Ascending aorta (tissue), 2 donors: ENCODE measurements at regions not wholly inside any gene's neighbourhood (a gene's known extent, or its start where the extent isn't known, plus 50 kb on each side); places are given as distances from the start of the nearest gene placed in this dataset.

Experiments
- DNase-seq, 2 donors: peaks; one replicate each; pipeline ENCODE4 v3.0.0-alpha.2; 2019; ENCODE audit warnings: low spot score in 2 of 2
- H3K27ac ChIP-seq, 2 donors: fragments of 200-600 bp; sonication (generic); one replicate each; pipeline ENCODE4 v1.5.1; 2016 to 2017; ENCODE audit warnings: mild to moderate bottlenecking in 1 of 2
- H3K27me3 ChIP-seq: fragments of 200-600 bp; sonication (generic); one replicate; pipeline ENCODE4 v1.5.1; 2017
- H3K36me3 ChIP-seq, 2 donors: fragments of 200-600 bp; sonication (generic); one replicate each; pipeline ENCODE4 v1.5.1; 2016
- H3K4me1 ChIP-seq, 2 donors: fragments of 200-600 bp; sonication (generic); one replicate each; pipeline ENCODE4 v1.5.1; 2016 to 2017; ENCODE audit warnings: mild to moderate bottlenecking in 1 of 2
- H3K4me3 ChIP-seq, 2 donors: fragments of 200-600 bp; sonication (generic); one replicate each; pipeline ENCODE4 v1.5.1; 2016 to 2017; ENCODE audit warnings: mild to moderate bottlenecking in 1 of 2
- H3K9me3 ChIP-seq, 2 donors: fragments of 200-600 bp; sonication (generic); one replicate each; pipeline ENCODE4 v1.5.1; 2016
- CTCF ChIP-seq, 3 experiments: fragments of 200-600 bp in 2 of 3; fragments of 450-650 bp in 1 of 3; sonication (generic) in 2 of 3; IDR thresholded peaks; one replicate each; pipeline ENCODE4 v1.5.1; 2016 to 2019; ENCODE audit warnings: antibody characterized with exemption in 3 of 3, mild to moderate bottlenecking in 1 of 3, moderate library complexity in 1 of 3
- intact Hi-C: fragments of 100-400 bp; cut with DNase I; formaldehyde crosslinking; loops from one replicate; pipeline ENCODE4 v1.15.1; 2023

GRCh38 chrX:725971-726370 lies 95.4 kb downstream of the SHOX start:
- no peak for TF ChIP-seq CTCF (IDR thresholded peaks at IDR 0.05)
- Histone ChIP-seq H3K9me3 (peaks cover 0 to 13% of the 10 kb centered on the region in 2 donors), H3K27me3 (no peaks in the 10 kb centered on the region), H3K27ac (no peak overlapping the region), H3K4me1 (no peaks in the 10 kb centered on the region), H3K4me3 (no peak overlapping the region), H3K36me3 (no peaks in the 10 kb centered on the region)
- intact Hi-C loops, result no loop called here
- peak in 1 of 2 donors; percentile 55 for DNase-seq

- no peak for TF ChIP-seq CTCF (IDR thresholded peaks at IDR 0.05)
- Histone ChIP-seq H3K27ac (no peak overlapping the region), H3K27me3 (no peaks in the 10 kb centered on the region), H3K9me3 (peaks cover 0 to 13% of the 10 kb centered on the region in 2 donors), H3K4me1 (no peaks in the 10 kb centered on the region), H3K4me3 (no peak overlapping the region), H3K36me3 (no peaks in the 10 kb centered on the region)
- DNase-seq, result peak in 1 of 2 donors; percentile 13
- intact Hi-C loops, result no loop called here
Observed at GRCh38 chrX:724256-724655, 93.7 kb downstream of the SHOX start.

- Histone ChIP-seq H3K27ac (no peak overlapping the region), H3K9me3 (peaks cover 0 to 13% of the 10 kb centered on the region in 2 donors), H3K36me3 (no peaks in the 10 kb centered on the region), H3K27me3 (no peaks in the 10 kb centered on the region), H3K4me1 (no peaks in the 10 kb centered on the region), H3K4me3 (no peak overlapping the region)
- no peak for DNase-seq
- intact Hi-C loops, result no loop called here
- no peak for TF ChIP-seq CTCF (IDR thresholded peaks at IDR 0.05)
Observed at GRCh38 chrX:723781-724180, 93.2 kb downstream of the SHOX start.

DNA sequence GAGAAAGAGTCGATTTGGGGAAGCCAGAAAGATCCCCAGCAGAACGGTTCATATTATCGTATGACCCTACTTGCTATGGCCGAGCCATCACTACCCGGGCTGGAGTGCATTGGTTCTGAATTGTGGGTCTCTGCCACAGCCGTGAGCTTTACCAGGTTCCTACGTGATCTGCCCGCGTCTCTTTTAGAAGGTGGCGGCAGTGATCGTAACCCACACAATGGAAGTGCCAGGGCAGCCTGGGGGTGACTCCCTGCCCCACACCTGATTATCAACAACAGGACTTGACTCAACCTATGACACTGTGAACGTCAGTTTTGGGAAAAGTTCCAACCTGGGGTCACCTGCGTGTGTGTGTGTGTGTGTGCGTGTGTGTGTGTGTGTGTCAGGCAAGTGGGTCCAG lies 90.8 kb downstream of the SHOX start:
- peak in 1 of 2 donors; percentile 21 for DNase-seq
- Histone ChIP-seq H3K27ac (no peak overlapping the region), H3K4me3 (no peak overlapping the region), H3K36me3 (no peaks in the 10 kb centered on the region), H3K9me3 (peaks cover 0 to 18% of the 10 kb centered on the region in 2 donors), H3K4me1 (no peaks in the 10 kb centered on the region), H3K27me3 (no peaks in the 10 kb centered on the region)
- no peak for TF ChIP-seq CTCF (IDR thresholded peaks at IDR 0.05)
- intact Hi-C loops, result no loop called here

- Histone ChIP-seq H3K36me3 (no peaks in the 10 kb centered on the region), H3K9me3 (peaks cover 0 to 18% of the 10 kb centered on the region in 2 donors), H3K4me1 (no peaks in the 10 kb centered on the region), H3K27me3 (no peaks in the 10 kb centered on the region), H3K4me3 (no peak overlapping the region), H3K27ac (no peak overlapping the region)
- peak in 1 of 2 donors; percentile 4 for DNase-seq
- TF ChIP-seq CTCF (IDR thresholded peaks at IDR 0.05), result no peak
- intact Hi-C loops, result no loop called here
Observed at GRCh38 chrX:720825-721224, 90.2 kb downstream of the SHOX start.

DNA sequence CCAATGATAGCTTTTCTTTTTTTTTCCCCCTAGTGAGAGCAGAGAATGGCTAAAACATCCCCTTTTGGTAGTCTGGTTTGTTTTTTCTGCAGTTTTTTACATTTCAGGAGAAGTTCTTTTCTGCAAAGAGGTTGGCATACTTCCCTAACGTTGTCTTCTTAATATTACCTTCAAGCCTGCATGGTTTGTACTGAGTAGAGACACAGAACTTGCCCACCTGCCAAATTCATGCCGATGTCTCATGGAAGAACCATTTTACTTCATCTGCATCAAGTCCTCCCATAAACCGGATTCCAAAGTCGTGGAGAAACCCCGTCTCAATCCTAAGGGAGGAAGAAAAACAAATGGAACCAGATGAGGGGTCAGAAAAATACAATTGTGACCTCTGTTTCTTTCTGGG lies 89.7 kb downstream of the SHOX start:
- Histone ChIP-seq H3K36me3 (no peaks in the 10 kb centered on the region), H3K9me3 (peaks cover 0 to 18% of the 10 kb centered on the region in 2 donors), H3K4me3 (no peak overlapping the region), H3K27ac (no peak overlapping the region), H3K4me1 (no peaks in the 10 kb centered on the region), H3K27me3 (no peaks in the 10 kb centered on the region)
- TF ChIP-seq CTCF (IDR thresholded peaks at IDR 0.05), result no peak
- intact Hi-C loops, result no loop called here
- DNase-seq, result peak in 1 of 2 donors; percentile 1
